SK-N-SH (cell line): ENCODE measurements at regions not wholly inside any gene's neighbourhood (a gene's known extent, or its start where the extent isn't known, plus 50 kb on each side); places are given as distances from the start of the nearest gene placed in this dataset.

Experiments used
- CTCF ChIA-PET: fragments of 300-600, 350-600 bp; formaldehyde crosslinking; extraction: SDS; loops from one replicate; lab custom pipeline; 2021; lab: Yijun Ruan, JAX
- POLR2A ChIA-PET: fragments of 350-600 bp; sonication (Branson Sonifier 250); formaldehyde crosslinking; extraction: SDS; loops from one replicate; lab custom pipeline; 2020; ENCODE audit warnings: antibody characterized with exemption, inconsistent platforms; lab: Yijun Ruan, JAX
- DNase-seq: peaks from one replicate; pipeline ENCODE4 v3.0.0; 2012
- H2AFZ ChIP-seq: fragments of 200-600 bp; sonication (generic); 2 replicates; pipeline ENCODE4 v1.8.1; 2016; ENCODE audit warnings: antibody characterized with exemption, mild to moderate bottlenecking, low read depth
- H3F3A ChIP-seq: fragments of 200-600 bp; sonication (generic); replicated peaks from 2 replicates; pipeline ENCODE3; 2016; ENCODE audit warnings: antibody characterized with exemption, mild to moderate bottlenecking; ENCODE audit not compliant: insufficient read depth
- H3K27ac ChIP-seq, 2 experiments: fragments of 200-500 bp in 1 of 2; fragments of 200-600 bp in 1 of 2; sonication (Bioruptor generic) in 1 of 2; sonication (generic), shearing (Covaris generic) in 1 of 2; 2 replicates each; pipeline versions ENCODE4 v1.5.1 to v1.6.1; 2014 to 2016; ENCODE audit warnings: low read depth in 2 of 2, inconsistent platforms in 1 of 2, low read length in 1 of 2, mild to moderate bottlenecking in 1 of 2, mixed read lengths in 1 of 2
- H3K27me3 ChIP-seq: fragments of 200-600 bp; sonication (generic), shearing (Covaris generic); 2 replicates; pipeline ENCODE4 v1.6.1; 2016; ENCODE audit warnings: mixed run types; ENCODE audit not compliant: insufficient read depth
- H3K36me3 ChIP-seq, 2 experiments: fragments of 200-500 bp in 1 of 2; fragments of 200-600 bp in 1 of 2; sonication (Bioruptor generic) in 1 of 2; sonication (generic) in 1 of 2; replicated peaks in 1 of 2; 2 replicates each; pipeline versions ENCODE3 to v1.5.1; 2014 to 2016; ENCODE audit warnings: low read length in 1 of 2, mild to moderate bottlenecking in 1 of 2; ENCODE audit not compliant: insufficient read depth in 2 of 2, control insufficient read depth in 1 of 2
- H3K4me1 ChIP-seq, 2 experiments: fragments of 200-500 bp in 1 of 2; fragments of 200-600 bp in 1 of 2; sonication (Bioruptor generic) in 1 of 2; sonication (generic), shearing (Covaris generic) in 1 of 2; 2 replicates each; pipeline versions ENCODE4 v1.5.1 to v1.6.1; 2014 to 2016; ENCODE audit warnings: low read depth in 1 of 2, low read length in 1 of 2, mixed run types in 1 of 2; ENCODE audit not compliant: insufficient read depth in 2 of 2, control insufficient read depth in 1 of 2
- H3K4me2 ChIP-seq: fragments of 200-600 bp; sonication (generic), shearing (Covaris generic); 2 replicates; pipeline ENCODE4 v1.6.1; 2017; ENCODE audit warnings: mixed run types
- H3K4me3 ChIP-seq, 2 experiments: fragments of 200-500 bp in 1 of 2; fragments of 200-600 bp in 1 of 2; sonication (Bioruptor generic) in 1 of 2; sonication (generic), shearing (Covaris generic) in 1 of 2; 2 replicates each; pipeline versions ENCODE4 v1.5.1 to v1.8.1; 2014 to 2016; ENCODE audit warnings: low read depth in 2 of 2, inconsistent platforms in 1 of 2, low read length in 1 of 2, mild to moderate bottlenecking in 1 of 2, mixed read lengths in 1 of 2, moderate library complexity in 1 of 2
- H3K79me2 ChIP-seq: fragments of 200-600 bp; sonication (generic); 2 replicates; pipeline ENCODE4 v1.8.1; 2017; ENCODE audit warnings: mild to moderate bottlenecking; ENCODE audit not compliant: insufficient read depth
- H3K9ac ChIP-seq: fragments of 200-600 bp; sonication (generic); 2 replicates; pipeline ENCODE4 v1.6.1; 2017; ENCODE audit warnings: mixed run types
- H3K9me2 ChIP-seq: fragments of 200-600 bp; sonication (generic); 2 replicates; pipeline ENCODE4 v1.6.1; 2017; ENCODE audit warnings: mixed run types
- H3K9me3 ChIP-seq: fragments of 200-600 bp; sonication (generic); 2 replicates; pipeline ENCODE4 v1.6.1; 2017; ENCODE audit warnings: mixed run types, mild to moderate bottlenecking, moderate library complexity
- H4K20me1 ChIP-seq: fragments of 200-600 bp; sonication (generic); 2 replicates; pipeline ENCODE4 v1.6.1; 2017; ENCODE audit warnings: mild to moderate bottlenecking, mixed run types; ENCODE audit not compliant: insufficient read depth
- ELF1 ChIP-seq: IDR thresholded peaks from 2 replicates; pipeline ENCODE4 v1.4.0; 2012
- EZH2phosphoT487 ChIP-seq: fragments of 200-600 bp; sonication (generic); IDR thresholded peaks from 2 replicates; pipeline ENCODE4 v1.6.1; 2017; ENCODE audit warnings: low read depth, mixed run types, mild to moderate bottlenecking, antibody characterized with exemption, moderate library complexity, borderline replicate concordance
- FOSL2 ChIP-seq: IDR thresholded peaks from 2 replicates; pipeline ENCODE4 v1.4.0; 2012; ENCODE audit warnings: low read depth, mild to moderate bottlenecking, moderate library complexity, borderline replicate concordance
- GATA2 ChIP-seq: sonication (generic); formaldehyde crosslinking; IDR thresholded peaks from 2 replicates; pipeline ENCODE4 v1.5.0; 2020; ENCODE audit warnings: mild to moderate bottlenecking, missing genetic modification reagents
- JUND ChIP-seq: IDR thresholded peaks from 2 replicates; pipeline ENCODE4 v1.4.0; 2012
- MXI1 ChIP-seq: IDR thresholded peaks from 2 replicates; pipeline ENCODE4 v1.6.1; 2012; ENCODE audit warnings: mild to moderate bottlenecking, low read depth, low read length, improper control_type of control experiment
- RAD21 ChIP-seq: IDR thresholded peaks from 2 replicates; pipeline ENCODE4 v1.6.1; 2012; ENCODE audit warnings: mild to moderate bottlenecking, low read length
- RXRA ChIP-seq: IDR thresholded peaks from 2 replicates; pipeline ENCODE4 v1.4.0; 2012; ENCODE audit warnings: low read depth, mild to moderate bottlenecking, borderline replicate concordance
- SMC3 ChIP-seq: IDR thresholded peaks from 2 replicates; pipeline ENCODE4 v1.6.1; 2012; ENCODE audit warnings: low read depth, low read length, improper control_type of control experiment
- TAF1 ChIP-seq: IDR thresholded peaks from 2 replicates; pipeline ENCODE4 v1.6.1; 2012; ENCODE audit warnings: low read depth, mild to moderate bottlenecking, low read length, moderate library complexity, borderline replicate concordance
- TEAD4 ChIP-seq: IDR thresholded peaks from 2 replicates; pipeline ENCODE4 v1.4.0; 2012; ENCODE audit warnings: mild to moderate bottlenecking, borderline replicate concordance; ENCODE audit not compliant: insufficient read depth
- YY1 ChIP-seq: IDR thresholded peaks from 2 replicates; pipeline ENCODE4 v1.4.0; 2012; ENCODE audit warnings: low read depth, mild to moderate bottlenecking
- WGBS: methylation state at CpG from one replicate; pipeline ENCODE4 v1.1.6; 2017; ENCODE audit warnings: low lambda C conversion rate; 5-methylcytosine and 5-hydroxymethylcytosine counted together
- TF ChIP-seq, protein P1 (sequence below): fragments of 200-600 bp; sonication (generic); IDR thresholded peaks from 2 replicates; pipeline ENCODE4 v1.6.1; 2017; ENCODE audit warnings: antibody characterized with exemption, mild to moderate bottlenecking, moderate library complexity

DNA sequence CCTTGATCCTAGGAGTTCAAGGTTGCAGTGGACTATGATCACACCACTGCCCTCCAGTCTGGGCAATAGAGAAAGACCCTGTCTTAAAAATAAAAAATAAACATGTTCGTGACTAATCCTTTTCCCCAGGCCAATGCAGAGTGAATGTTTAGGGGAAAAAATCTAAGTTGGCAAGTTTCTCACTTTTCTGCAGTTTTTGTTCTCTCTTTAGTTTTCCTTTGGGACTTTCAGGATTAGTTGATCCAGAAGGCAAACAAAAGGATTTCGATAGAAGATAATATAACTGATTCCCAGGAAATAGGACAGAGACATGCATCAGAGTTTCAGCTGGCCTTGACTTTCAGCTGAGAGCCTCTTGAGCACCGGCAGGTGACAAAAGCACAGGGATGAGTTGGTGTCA, 53.3 kb downstream of the SOD2 start:
- DNase-seq, result no peak
- Histone ChIP-seq H3K4me2 (no peak overlapping the region), H3K36me3 (no peaks in the 10 kb centered on the region), H3K9me3 (no peaks in the 10 kb centered on the region), H2AFZ (no peak overlapping the region), H3K4me3 (no peak overlapping the region), H3K9me2 (no peaks in the 10 kb centered on the region), H3K4me1 (no peaks in the 10 kb centered on the region), H3K27me3 (no peaks in the 10 kb centered on the region), H3F3A (no peaks in the 10 kb centered on the region), H3K27ac (no peak overlapping the region), H4K20me1 (no peaks in the 10 kb centered on the region), H3K9ac (no peak overlapping the region), H3K79me2 (no peaks in the 10 kb centered on the region)
- 13% methylated on average over 3 of the region's 3 CpGs for WGBS
- no peak for TF ChIP-seq GATA2 (CRISPR knock-in tag)
- ChIA-PET CTCF (interaction anchor here (1.3 to 3.8 kb wide), 2 partner anchors 9 to 15 kb away, joined by 3 to 21 read pairs; no protein-coding TSS in a partner anchor), POLR2A (no interaction called here)

DNA sequence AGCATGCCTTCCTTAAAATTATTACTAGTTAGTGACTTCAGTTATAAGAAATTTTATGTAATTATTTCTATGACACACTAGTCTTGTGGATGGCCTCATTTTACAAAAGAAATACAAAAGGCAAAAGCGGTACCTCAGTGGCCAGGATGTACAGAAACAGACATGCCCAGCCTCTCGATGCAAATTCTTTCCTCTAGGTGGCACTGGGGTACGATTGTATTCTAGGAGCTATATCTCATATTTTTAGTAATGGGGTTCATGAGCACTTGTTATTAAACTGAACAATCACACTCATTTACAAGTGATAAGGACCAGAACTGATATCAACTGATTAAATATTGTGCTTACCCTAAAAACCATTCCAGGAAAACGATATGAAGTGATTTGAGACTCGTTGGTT, 59.8 kb downstream of the SOD2 start:
- Histone ChIP-seq H4K20me1 (no peaks in the 10 kb centered on the region), H3K9me3 (no peaks in the 10 kb centered on the region), H3K4me3 (no peak overlapping the region), H3K27ac (no peak overlapping the region), H3K9me2 (no peaks in the 10 kb centered on the region), H3K9ac (no peak overlapping the region), H3K79me2 (no peaks in the 10 kb centered on the region), H2AFZ (no peak overlapping the region), H3F3A (no peaks in the 10 kb centered on the region), H3K4me2 (no peak overlapping the region), H3K27me3 (no peaks in the 10 kb centered on the region), H3K36me3 (no peaks in the 10 kb centered on the region), H3K4me1 (no peaks in the 10 kb centered on the region)
- 21% methylated on average over 5 of the region's 5 CpGs for WGBS
- peak; percentile 47 for DNase-seq
- ChIA-PET CTCF (interaction anchor here (0.6 to 5.6 kb wide), 27 partner anchors 9 to 898 kb away, joined by 3 to 40 read pairs (median 3); no protein-coding TSS in a partner anchor), POLR2A (no interaction called here)
- TF ChIP-seq JUND, result no peak
- TF ChIP-seq TEAD4, result peak; percentile 68; the same call in 1 of the 2 replicates
- TF ChIP-seq EZH2phosphoT487, result no peak
- no peak for TF ChIP-seq ELF1
- peak; percentile 24; the same call in 1 of the 2 replicates for TF ChIP-seq SMC3
- no peak for TF ChIP-seq YY1
- no peak for TF ChIP-seq FOSL2
- TF ChIP-seq, protein P1, sequence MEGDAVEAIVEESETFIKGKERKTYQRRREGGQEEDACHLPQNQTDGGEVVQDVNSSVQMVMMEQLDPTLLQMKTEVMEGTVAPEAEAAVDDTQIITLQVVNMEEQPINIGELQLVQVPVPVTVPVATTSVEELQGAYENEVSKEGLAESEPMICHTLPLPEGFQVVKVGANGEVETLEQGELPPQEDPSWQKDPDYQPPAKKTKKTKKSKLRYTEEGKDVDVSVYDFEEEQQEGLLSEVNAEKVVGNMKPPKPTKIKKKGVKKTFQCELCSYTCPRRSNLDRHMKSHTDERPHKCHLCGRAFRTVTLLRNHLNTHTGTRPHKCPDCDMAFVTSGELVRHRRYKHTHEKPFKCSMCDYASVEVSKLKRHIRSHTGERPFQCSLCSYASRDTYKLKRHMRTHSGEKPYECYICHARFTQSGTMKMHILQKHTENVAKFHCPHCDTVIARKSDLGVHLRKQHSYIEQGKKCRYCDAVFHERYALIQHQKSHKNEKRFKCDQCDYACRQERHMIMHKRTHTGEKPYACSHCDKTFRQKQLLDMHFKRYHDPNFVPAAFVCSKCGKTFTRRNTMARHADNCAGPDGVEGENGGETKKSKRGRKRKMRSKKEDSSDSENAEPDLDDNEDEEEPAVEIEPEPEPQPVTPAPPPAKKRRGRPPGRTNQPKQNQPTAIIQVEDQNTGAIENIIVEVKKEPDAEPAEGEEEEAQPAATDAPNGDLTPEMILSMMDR, result peak; percentile 77
- no peak for TF ChIP-seq MXI1
- TF ChIP-seq RXRA, result no peak
- TF ChIP-seq TAF1, result no peak
- TF ChIP-seq RAD21, result peak; percentile 39; the same call in 1 of the 2 replicates
